MM.1S (cell line): ENCODE measurements at regions not wholly inside any gene's neighbourhood (a gene's known extent, or its start where the extent isn't known, plus 50 kb on each side); places are given as distances from the start of the nearest gene placed in this dataset.

Experiments used
- DNase-seq: peaks from one replicate; pipeline ENCODE4 v3.0.0-alpha.2; 2015
- H2AFZ ChIP-seq: fragments of 300-600 bp; sonication (generic); 2 replicates; pipeline ENCODE4 v1.6.0; 2016; ENCODE audit warnings: antibody characterized with exemption, low read length
- H3F3A ChIP-seq: fragments of 300-600 bp; sonication (generic); 2 replicates; pipeline ENCODE4 v1.6.1; 2016; ENCODE audit warnings: mild to moderate bottlenecking, antibody characterized with exemption, low read length, moderate library complexity, mixed read lengths; ENCODE audit not compliant: insufficient read depth
- H3K27ac ChIP-seq: fragments of 300-600 bp; sonication (generic); 2 replicates; pipeline ENCODE4 v1.5.1; 2016; ENCODE audit warnings: mild to moderate bottlenecking, low read length
- H3K27me3 ChIP-seq: fragments of 300-600 bp; sonication (generic); replicated peaks from 2 replicates; pipeline ENCODE4 v1.6.0; 2016; ENCODE audit warnings: low read length; ENCODE audit not compliant: insufficient read depth
- H3K36me3 ChIP-seq: fragments of 300-600 bp; sonication (generic); replicated peaks from 2 replicates; pipeline ENCODE4 v1.6.1; 2016; ENCODE audit warnings: mild to moderate bottlenecking, low read length, mixed read lengths; ENCODE audit not compliant: insufficient read depth
- H3K4me1 ChIP-seq: fragments of 300-600 bp; sonication (generic); 2 replicates; pipeline ENCODE4 v1.6.1; 2016; ENCODE audit warnings: low read length, mixed read lengths
- H3K4me2 ChIP-seq: fragments of 300-600 bp; sonication (generic); 2 replicates; pipeline ENCODE4 v1.6.0; 2016; ENCODE audit warnings: low read depth, low read length
- H3K4me3 ChIP-seq: fragments of 300-600 bp; sonication (generic); 2 replicates; pipeline ENCODE4 v1.5.1; 2016; ENCODE audit warnings: low read length, mixed read lengths
- H3K79me2 ChIP-seq: fragments of 300-600 bp; sonication (generic); 2 replicates; pipeline ENCODE4 v1.6.1; 2016; ENCODE audit warnings: mixed run types, low read length, mixed read lengths
- H3K9ac ChIP-seq: fragments of 300-600 bp; sonication (generic); 2 replicates; pipeline ENCODE4 v1.6.1; 2016; ENCODE audit warnings: low read length, mixed read lengths
- H3K9me2 ChIP-seq: fragments of 300-600 bp; sonication (generic); replicated peaks from 2 replicates; pipeline ENCODE4 v1.6.1; 2016; ENCODE audit warnings: mild to moderate bottlenecking, low read length, mixed read lengths; ENCODE audit not compliant: insufficient read depth
- H3K9me3 ChIP-seq: fragments of 300-600 bp; sonication (generic); replicated peaks from 2 replicates; pipeline ENCODE4 v1.6.1; 2016; ENCODE audit warnings: mild to moderate bottlenecking, low read length, mixed read lengths; ENCODE audit not compliant: insufficient read depth
- H4K20me1 ChIP-seq: fragments of 300-600 bp; sonication (generic); 2 replicates; pipeline ENCODE4 v1.6.1; 2016; ENCODE audit warnings: mild to moderate bottlenecking, low read length, moderate library complexity, mixed read lengths; ENCODE audit not compliant: insufficient read depth
- CTCF ChIP-seq: fragments of 300-600 bp; sonication (generic); IDR thresholded peaks from 2 replicates; pipeline ENCODE4 v1.5.1; 2016; ENCODE audit warnings: antibody characterized with exemption, low read length, mixed read lengths
- EZH2 ChIP-seq: fragments of 300-600 bp; sonication (generic); optimal IDR thresholded peaks from 2 replicates; pipeline ENCODE3; 2017; ENCODE audit warnings: low read depth, mild to moderate bottlenecking, antibody characterized with exemption, low read length, mixed read lengths
- EZH2phosphoT487 ChIP-seq: fragments of 300-600 bp; sonication (generic); IDR thresholded peaks from 2 replicates; pipeline ENCODE4 v1.6.1; 2018; ENCODE audit warnings: antibody characterized with exemption, low read length

GRCh38 chr16:72517154-72517553 is 345.2 kb upstream of the PMFBP1 start:
- no peaks in the 10 kb centered on the region for H3K79me2 ChIP-seq
- no peaks in the 10 kb centered on the region for H3K9me3 ChIP-seq
- no peak overlapping the region for H3K4me3 ChIP-seq
- H3K27ac ChIP-seq, result no peak overlapping the region
- no peak overlapping the region for H2AFZ ChIP-seq
- H3K36me3 ChIP-seq, result no peaks in the 10 kb centered on the region
- no peak for DNase-seq
- no peaks in the 10 kb centered on the region for H3F3A ChIP-seq
- H3K4me1 ChIP-seq, result no peaks in the 10 kb centered on the region
- TF ChIP-seq EZH2 (no peak), EZH2phosphoT487 (no peak), CTCF (no peak)
- H3K27me3 ChIP-seq, result no peaks in the 10 kb centered on the region
- no peaks in the 10 kb centered on the region for H4K20me1 ChIP-seq
- H3K4me2 ChIP-seq, result no peak overlapping the region
- H3K9ac ChIP-seq, result no peak overlapping the region
- H3K9me2 ChIP-seq, result no peaks in the 10 kb centered on the region

GRCh38 chr16:72511171-72511570 is 339.2 kb upstream of the PMFBP1 start:
- Histone ChIP-seq H2AFZ (no peak overlapping the region), H3K27ac (no peak overlapping the region), H3K36me3 (no peaks in the 10 kb centered on the region), H3K9me2 (no peaks in the 10 kb centered on the region), H3K4me3 (no peak overlapping the region), H3K9ac (no peak overlapping the region), H3K9me3 (no peaks in the 10 kb centered on the region), H3F3A (no peaks in the 10 kb centered on the region), H3K27me3 (no peaks in the 10 kb centered on the region), H3K4me1 (no peaks in the 10 kb centered on the region), H3K79me2 (no peaks in the 10 kb centered on the region), H3K4me2 (no peak overlapping the region), H4K20me1 (no peaks in the 10 kb centered on the region)
- TF ChIP-seq EZH2phosphoT487 (no peak), EZH2 (no peak), CTCF (no peak)
- DNase-seq, result no peak

GRCh38 chr16:72508191-72508590 is 336.2 kb upstream of the PMFBP1 start:
- no peak for TF ChIP-seq EZH2phosphoT487
- TF ChIP-seq CTCF, result no peak
- no peak for TF ChIP-seq EZH2
- H3K4me3 ChIP-seq, result no peak overlapping the region
- no peaks in the 10 kb centered on the region for H3F3A ChIP-seq
- no peaks in the 10 kb centered on the region for H3K4me1 ChIP-seq
- H3K9ac ChIP-seq, result no peak overlapping the region
- H3K79me2 ChIP-seq, result no peaks in the 10 kb centered on the region
- DNase-seq, result no peak
- no peaks in the 10 kb centered on the region for H3K9me2 ChIP-seq
- no peak overlapping the region for H2AFZ ChIP-seq
- no peaks in the 10 kb centered on the region for H4K20me1 ChIP-seq
- H3K4me2 ChIP-seq, result no peak overlapping the region
- H3K27ac ChIP-seq, result no peak overlapping the region
- H3K27me3 ChIP-seq, result no peaks in the 10 kb centered on the region
- H3K36me3 ChIP-seq, result no peaks in the 10 kb centered on the region
- H3K9me3 ChIP-seq, result no peaks in the 10 kb centered on the region
